T-helper 2 cell (primary cell): ENCODE measurements at regions not wholly inside any gene's neighbourhood (a gene's known extent, or its start where the extent isn't known, plus 50 kb on each side); places are given as distances from the start of the nearest gene placed in this dataset.

Experiments
- DNase-seq, 5 experiments: peaks; one replicate each; pipeline versions ENCODE4 v3.0.0 to v3.0.0-alpha.2; 2012 to 2022

- no peak for DNase-seq
These were observed 196.5 kb downstream of the TOMM20 start for GRCh38 chr1:234932106-234932505.

- DNase-seq = no peak
These were observed 197.1 kb downstream of the TOMM20 start for GRCh38 chr1:234931404-234931973.

GRCh38 chr1:234929369-234929768 lies 199.3 kb downstream of the TOMM20 start:
- DNase-seq = no peak

GRCh38 chr1:234928642-234929041 lies 200.0 kb downstream of the TOMM20 start:
- no peak for DNase-seq

- no peak for DNase-seq
These were observed 200.5 kb downstream of the TOMM20 start for GRCh38 chr1:234927971-234928640.

- no peak for DNase-seq
These were observed 201.2 kb downstream of the TOMM20 start for GRCh38 chr1:234927312-234927970.

GRCh38 chr1:234926559-234927311 lies 201.9 kb downstream of the TOMM20 start:
- peak in 3 of 5 experiments; percentile 14 to 90 (median 18) for DNase-seq

GRCh38 chr1:234926264-234926558 lies 202.4 kb downstream of the TOMM20 start:
- DNase-seq = no peak

GRCh38 chr1:234925440-234926263 lies 203.0 kb downstream of the TOMM20 start:
- DNase-seq = peak in 2 of 5 experiments; percentile 50 to 76

- peak in 1 of 5 experiments; percentile 32 for DNase-seq
These were observed 203.9 kb downstream of the TOMM20 start for GRCh38 chr1:234924450-234925355.

- no peak for DNase-seq
These were observed 205.0 kb downstream of the TOMM20 start for GRCh38 chr1:234923626-234924025.

GRCh38 chr1:234922987-234923386 lies 205.7 kb downstream of the TOMM20 start:
- no peak for DNase-seq

- no peak for DNase-seq
These were observed 207.2 kb downstream of the TOMM20 start for GRCh38 chr1:234921266-234922062.

- DNase-seq = no peak
These were observed 207.8 kb downstream of the TOMM20 start for GRCh38 chr1:234920843-234921140.

- no peak for DNase-seq
These were observed 208.3 kb downstream of the TOMM20 start for GRCh38 chr1:234920136-234920842.

GRCh38 chr1:234918961-234919761 lies 209.5 kb downstream of the TOMM20 start:
- no peak for DNase-seq

GRCh38 chr1:234918181-234918841 lies 210.3 kb downstream of the TOMM20 start:
- DNase-seq = no peak

GRCh38 chr1:234917495-234918180 lies 211.0 kb downstream of the TOMM20 start:
- DNase-seq = no peak
